Endothelial cell of umbilical vein (primary cell): ENCODE measurements at regions not wholly inside any gene's neighbourhood (a gene's known extent, or its start where the extent isn't known, plus 50 kb on each side); places are given as distances from the start of the nearest gene placed in this dataset.

ENCODE experiments used
- BruUV-seq: library from RNA; stranded (reverse); fragments of 400-500 nt; replicated peaks from 2 replicates; lab custom pipeline; 2021; lab: Mats Ljungman, UMichigan
- CTCF ChIA-PET: fragments of 300-600, 350-600 bp; sonication (Branson Sonifier 250); formaldehyde crosslinking; loops from one replicate; lab custom pipeline; 2021; ENCODE audit warnings: antibody characterized with exemption, inconsistent platforms; lab: Charles Lee
- POLR2A ChIA-PET: fragments of 300-600, 350-600 bp; sonication (Branson Sonifier 250); formaldehyde crosslinking; loops from one replicate; lab custom pipeline; 2021; ENCODE audit warnings: antibody characterized with exemption, inconsistent platforms; lab: Charles Lee
- DNase-seq: peaks from one replicate; pipeline ENCODE4 v3.0.0-alpha.2; 2011; ENCODE audit warnings: low read depth, low spot score
- FAIRE-seq: peaks from 2 replicates; lab custom pipeline; 2011; peaks lifted over from hg19 to GRCh38; lab: Jason Lieb, UNC
- H2AFZ ChIP-seq: 2 replicates; pipeline ENCODE4 v1.6.0; 2012; ENCODE audit warnings: low read depth, low read length, control low read depth, inconsistent platforms
- H3K27ac ChIP-seq: 2 replicates; pipeline ENCODE4 v1.5.1; 2011; ENCODE audit warnings: low read depth, mild to moderate bottlenecking, control low read depth, low read length, moderate library complexity; ENCODE audit not compliant: insufficient read depth
- H3K27me3 ChIP-seq, 2 experiments: 2 replicates each; pipeline versions ENCODE4 v1.6.0 to v1.6.1; 2011; ENCODE audit warnings: low read length in 2 of 2, mixed read lengths in 1 of 2; ENCODE audit not compliant: control insufficient read depth in 2 of 2, insufficient read depth in 2 of 2
- H3K36me3 ChIP-seq, 2 experiments: 2 replicates in 1 of 2; 3 replicates in 1 of 2; pipeline ENCODE4 v1.5.1; 2011; ENCODE audit warnings: low read length in 2 of 2, mild to moderate bottlenecking in 1 of 2, moderate library complexity in 1 of 2; ENCODE audit not compliant: control insufficient read depth in 2 of 2, insufficient read depth in 2 of 2; ENCODE audit errors: extremely low read depth in 1 of 2
- H3K4me1 ChIP-seq: 3 replicates; pipeline ENCODE4 v1.5.1; 2011; ENCODE audit warnings: mild to moderate bottlenecking, low read length; ENCODE audit not compliant: control insufficient read depth, insufficient read depth; ENCODE audit errors: extremely low read depth
- H3K4me2 ChIP-seq: 2 replicates; pipeline ENCODE4 v1.6.1; 2011; ENCODE audit warnings: low read length, control low read depth, mixed read lengths; ENCODE audit not compliant: insufficient read depth
- H3K4me3 ChIP-seq, 3 experiments: fragments of 200-600 bp in 1 of 3; sonication (generic), shearing (Covaris generic) in 1 of 3; replicated peaks in 1 of 3; 2 replicates each; pipeline ENCODE4 v1.5.1; 2011 to 2016; ENCODE audit warnings: control low read depth in 3 of 3, low read length in 3 of 3, mild to moderate bottlenecking in 2 of 3, inconsistent platforms in 1 of 3, low read depth in 1 of 3, moderate library complexity in 1 of 3; ENCODE audit not compliant: insufficient read depth in 1 of 3
- H3K79me2 ChIP-seq: 2 replicates; pipeline ENCODE4 v1.6.0; 2012; ENCODE audit warnings: low read length, inconsistent platforms; ENCODE audit not compliant: control insufficient read depth, insufficient read depth
- H3K9ac ChIP-seq: replicated peaks from 2 replicates; pipeline ENCODE3; 2011; ENCODE audit warnings: low read length, control low read depth; ENCODE audit not compliant: insufficient read depth; ENCODE audit errors: extremely low read depth
- H3K9me1 ChIP-seq: replicated peaks from 3 replicates; pipeline ENCODE4 v1.6.0; 2011; ENCODE audit warnings: mild to moderate bottlenecking, low read length; ENCODE audit not compliant: control insufficient read depth, insufficient read depth; ENCODE audit errors: extremely low read depth
- H3K9me3 ChIP-seq: replicated peaks from 2 replicates; pipeline ENCODE4 v1.5.1; 2012; ENCODE audit warnings: low read length, inconsistent platforms; ENCODE audit not compliant: control insufficient read depth, insufficient read depth
- H4K20me1 ChIP-seq: replicated peaks from 2 replicates; pipeline ENCODE3; 2011; ENCODE audit warnings: mild to moderate bottlenecking, low read length; ENCODE audit not compliant: control insufficient read depth, insufficient read depth; ENCODE audit errors: extremely low read depth
- EZH2 ChIP-seq: IDR thresholded peaks from 2 replicates; pipeline ENCODE4 v1.6.1; 2012; ENCODE audit warnings: borderline replicate concordance, low read depth, mild to moderate bottlenecking, moderate library complexity, low read length, inconsistent platforms; ENCODE audit not compliant: severe bottlenecking
- FOS ChIP-seq: IDR thresholded peaks from 2 replicates; pipeline ENCODE4 v1.6.1; 2011; ENCODE audit warnings: mild to moderate bottlenecking, low read length, moderate library complexity, borderline replicate concordance; ENCODE audit not compliant: insufficient read depth
- GATA2 ChIP-seq: IDR thresholded peaks from 2 replicates; pipeline ENCODE4 v1.7.0; 2011; ENCODE audit warnings: low read depth, mild to moderate bottlenecking, moderate library complexity, mixed read lengths, low read length; ENCODE audit not compliant: insufficient read length, insufficient read depth
- JUN ChIP-seq: IDR thresholded peaks from 2 replicates; pipeline ENCODE4 v1.6.1; 2011; ENCODE audit warnings: borderline replicate concordance, low read depth; ENCODE audit not compliant: insufficient read length, insufficient read depth
- MYC ChIP-seq: IDR thresholded peaks from one replicate; pipeline ENCODE4 v1.6.1; 2011; ENCODE audit warnings: mild to moderate bottlenecking, low read depth, low read length
- POLR2A ChIP-seq: IDR thresholded peaks from 2 replicates; pipeline ENCODE4 v1.6.1; 2012; ENCODE audit warnings: low read depth, mild to moderate bottlenecking, control low read depth, low read length
- POLR2AphosphoS5 ChIP-seq: IDR thresholded peaks from 2 replicates; pipeline ENCODE4 v1.6.1; 2012; ENCODE audit warnings: low read depth, mild to moderate bottlenecking, control low read depth, low read length, moderate library complexity; ENCODE audit not compliant: insufficient read depth
- dilution Hi-C: fragments of 300-500 bp; cut with MboI; formaldehyde crosslinking; loops from one replicate; pipeline ENCODE4 v1.15.0; 2019; ENCODE audit warnings: low sequenced_read_pairs; ENCODE audit not compliant: extremely low pct_ligation_motif_present
- intact Hi-C: fragments of 100-400 bp; cut with micrococcal nuclease; formaldehyde crosslinking; loops from one replicate; pipeline ENCODE4 v1.10.0; 2022
- TF ChIP-seq, protein P1 (sequence below): IDR thresholded peaks from 2 replicates; pipeline ENCODE4 v1.6.1; 2011; ENCODE audit not compliant: insufficient read depth, insufficient read length
- TF ChIP-seq, protein P2 (sequence below), 2 donors: IDR thresholded peaks; 1 replicate in 1 of 2; 2 replicates in 1 of 2; pipeline ENCODE4 v1.5.1; 2011; ENCODE audit warnings: low read length in 2 of 2, mild to moderate bottlenecking in 2 of 2, moderate library complexity in 2 of 2, control low read depth in 1 of 2, inconsistent platforms in 1 of 2, low read depth in 1 of 2; ENCODE audit not compliant: insufficient read depth in 1 of 2; ENCODE audit errors: extremely low read depth in 1 of 2

DNA sequence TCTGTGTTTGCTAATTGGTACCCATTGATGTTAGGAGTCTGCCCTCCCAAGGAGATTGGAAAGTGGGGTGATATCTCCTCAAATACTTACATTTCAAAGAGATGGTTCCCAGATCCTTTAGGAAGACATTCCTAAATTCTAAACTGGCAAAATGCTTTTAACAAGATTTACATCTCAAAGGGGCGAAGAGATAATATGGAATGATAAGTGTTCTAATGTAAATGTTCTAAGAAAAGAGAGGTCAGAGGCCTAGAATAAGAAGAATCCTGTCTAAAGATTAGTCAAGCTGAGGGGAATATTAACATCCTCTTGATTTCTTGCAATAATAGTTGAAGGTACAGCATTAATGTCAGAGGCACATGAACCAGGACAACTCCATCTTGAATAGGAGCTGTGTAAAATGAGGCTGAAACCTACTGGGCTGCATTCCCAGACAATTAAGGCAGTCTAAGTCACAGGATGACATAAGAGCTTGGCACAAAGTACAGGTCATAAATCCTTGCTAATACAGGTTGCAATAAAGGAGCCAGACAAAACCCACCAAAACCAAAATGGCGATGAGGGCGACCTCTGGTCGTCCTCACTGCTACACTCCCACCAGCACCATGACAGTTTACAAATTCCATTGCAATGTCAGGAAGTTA lies 2248.1 kb downstream of the ARAP2 start:
- FAIRE-seq = no peak
- ChIA-PET CTCF (no interaction called here), POLR2A (no interaction called here)
- no peak for DNase-seq
- no peak overlapping the region for H3K4me2 ChIP-seq
- H3K9ac ChIP-seq = no peak overlapping the region
- intact Hi-C loops (no loop called here), dilution Hi-C loops (no loop called here)
- H3K36me3 ChIP-seq = no peaks in the 10 kb centered on the region
- H3K9me3 ChIP-seq = no peaks in the 10 kb centered on the region
- TF ChIP-seq POLR2AphosphoS5 = no peak
- TF ChIP-seq JUN = no peak
- TF ChIP-seq, protein P1, sequence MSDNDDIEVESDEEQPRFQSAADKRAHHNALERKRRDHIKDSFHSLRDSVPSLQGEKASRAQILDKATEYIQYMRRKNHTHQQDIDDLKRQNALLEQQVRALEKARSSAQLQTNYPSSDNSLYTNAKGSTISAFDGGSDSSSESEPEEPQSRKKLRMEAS = no peak
- no peak for TF ChIP-seq EZH2
- no peak for TF ChIP-seq MYC
- TF ChIP-seq FOS = no peak
- no peak for TF ChIP-seq GATA2
- TF ChIP-seq POLR2A = no peak
- TF ChIP-seq, protein P2, sequence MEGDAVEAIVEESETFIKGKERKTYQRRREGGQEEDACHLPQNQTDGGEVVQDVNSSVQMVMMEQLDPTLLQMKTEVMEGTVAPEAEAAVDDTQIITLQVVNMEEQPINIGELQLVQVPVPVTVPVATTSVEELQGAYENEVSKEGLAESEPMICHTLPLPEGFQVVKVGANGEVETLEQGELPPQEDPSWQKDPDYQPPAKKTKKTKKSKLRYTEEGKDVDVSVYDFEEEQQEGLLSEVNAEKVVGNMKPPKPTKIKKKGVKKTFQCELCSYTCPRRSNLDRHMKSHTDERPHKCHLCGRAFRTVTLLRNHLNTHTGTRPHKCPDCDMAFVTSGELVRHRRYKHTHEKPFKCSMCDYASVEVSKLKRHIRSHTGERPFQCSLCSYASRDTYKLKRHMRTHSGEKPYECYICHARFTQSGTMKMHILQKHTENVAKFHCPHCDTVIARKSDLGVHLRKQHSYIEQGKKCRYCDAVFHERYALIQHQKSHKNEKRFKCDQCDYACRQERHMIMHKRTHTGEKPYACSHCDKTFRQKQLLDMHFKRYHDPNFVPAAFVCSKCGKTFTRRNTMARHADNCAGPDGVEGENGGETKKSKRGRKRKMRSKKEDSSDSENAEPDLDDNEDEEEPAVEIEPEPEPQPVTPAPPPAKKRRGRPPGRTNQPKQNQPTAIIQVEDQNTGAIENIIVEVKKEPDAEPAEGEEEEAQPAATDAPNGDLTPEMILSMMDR (IDR thresholded peaks at IDR 0.05; ENCODE audit: extremely low read depth in 1 of 2, insufficient read depth in 1 of 2, low read depth in 1 of 2, low read length in 2 of 2) = no peak
- H2AFZ ChIP-seq = no peak overlapping the region
- H3K27me3 ChIP-seq = no peaks in the 10 kb centered on the region
- no peaks in the 10 kb centered on the region for H3K4me1 ChIP-seq
- no peaks in the 10 kb centered on the region for H4K20me1 ChIP-seq
- no peaks in the 10 kb centered on the region for H3K9me1 ChIP-seq
- no peaks in the 10 kb centered on the region for H3K79me2 ChIP-seq
- no TSS peak for BruUV-seq
- H3K27ac ChIP-seq = no peak overlapping the region
- H3K4me3 ChIP-seq = no peak overlapping the region
